ENCODE measurements at regions not wholly inside any gene's neighbourhood (a gene's known extent, or its start where the extent isn't known, plus 50 kb on each side); places are given as distances from the start of the nearest gene placed in this dataset.
"Not testable (repeated sequence)": the region's sequence is repeated elsewhere in the genome, so short reads cannot be mapped to it uniquely, and the experiment has no call there.

- DNase-seq: no peak
Measured at GRCh38 chr5:163569284-163569683, 63.9 kb downstream of the MAT2B start.

- DNase-seq: no peak
Measured at GRCh38 chr5:163571744-163572143, 66.3 kb downstream of the MAT2B start.

- DNase-seq: no peak
Measured at GRCh38 chr5:163574472-163575440, 69.3 kb downstream of the MAT2B start.

GRCh38 chr5:163578652-163579051, 73.2 kb downstream of the MAT2B start:
- DNase-seq: no peak

- DNase-seq: no peak
Measured at GRCh38 chr5:163579729-163580128, 74.3 kb downstream of the MAT2B start.

GRCh38 chr5:163580516-163580915, 75.1 kb downstream of the MAT2B start:
- no peak for DNase-seq

GRCh38 chr5:163583491-163584153, 78.2 kb downstream of the MAT2B start:
- not testable (repeated sequence) for DNase-seq

GRCh38 chr5:163585206-163585605, 79.8 kb downstream of the MAT2B start:
- no peak for DNase-seq

GRCh38 chr5:163586531-163586956, 81.1 kb downstream of the MAT2B start:
- no peak for DNase-seq

- no peak for DNase-seq
Measured at GRCh38 chr5:163594951-163595350, 89.5 kb downstream of the MAT2B start.

- DNase-seq: no peak
Measured at GRCh38 chr5:163595932-163596607, 90.7 kb downstream of the MAT2B start.

GRCh38 chr5:163596608-163597315, 91.3 kb downstream of the MAT2B start:
- no peak for DNase-seq

- no peak for DNase-seq
Measured at GRCh38 chr5:163604013-163604412, 98.6 kb downstream of the MAT2B start.

- no peak for DNase-seq
Measured at GRCh38 chr5:163607256-163607655, 101.8 kb downstream of the MAT2B start.

- no peak for DNase-seq
Measured at GRCh38 chr5:163608621-163609020, 103.2 kb downstream of the MAT2B start.

GRCh38 chr5:163609910-163610309, 104.5 kb downstream of the MAT2B start:
- no peak for DNase-seq

GRCh38 chr5:163612358-163613149, 107.1 kb downstream of the MAT2B start:
- no peak for DNase-seq

GRCh38 chr5:163613150-163613442, 107.7 kb downstream of the MAT2B start:
- no peak for DNase-seq

GRCh38 chr5:163614787-163615186, 109.4 kb downstream of the MAT2B start:
- no peak for DNase-seq

GRCh38 chr5:163619273-163619934, 114.0 kb downstream of the MAT2B start:
- DNase-seq: no peak

GRCh38 chr5:163619951-163620350, 114.5 kb downstream of the MAT2B start:
- DNase-seq: no peak

GRCh38 chr5:163622799-163623198, 117.4 kb downstream of the MAT2B start:
- DNase-seq: no peak
